H1 (cell line): ENCODE measurements at regions not wholly inside any gene's neighbourhood (a gene's known extent, or its start where the extent isn't known, plus 50 kb on each side); places are given as distances from the start of the nearest gene placed in this dataset.

Experiments used
- FOSL1 ChIP-seq: IDR thresholded peaks from 2 replicates; pipeline ENCODE4 v1.6.1; 2011; ENCODE audit warnings: mild to moderate bottlenecking, low read depth, low read length, moderate library complexity; ENCODE audit not compliant: insufficient read depth
- JUND ChIP-seq: IDR thresholded peaks from 2 replicates; pipeline ENCODE4 v1.6.1; 2011; ENCODE audit warnings: mild to moderate bottlenecking, improper control_type of control experiment, low read length
- NANOG ChIP-seq: IDR thresholded peaks from 2 replicates; pipeline ENCODE4 v1.6.1; 2011; ENCODE audit warnings: low read length, low read depth, mild to moderate bottlenecking, inconsistent platforms; ENCODE audit not compliant: insufficient read depth, poor library complexity, severe bottlenecking
- POLR2AphosphoS5 ChIP-seq: IDR thresholded peaks from 2 replicates; pipeline ENCODE4 v1.6.1; 2011; ENCODE audit warnings: low read depth, low read length
- SAP30 ChIP-seq: fragments of 300-600 bp; sonication (generic); IDR thresholded peaks from 2 replicates; pipeline ENCODE4 v1.7.1; 2012; ENCODE audit warnings: low read length, moderate library complexity, mild to moderate bottlenecking, inconsistent platforms; ENCODE audit not compliant: insufficient read depth, insufficient replicate concordance

DNA sequence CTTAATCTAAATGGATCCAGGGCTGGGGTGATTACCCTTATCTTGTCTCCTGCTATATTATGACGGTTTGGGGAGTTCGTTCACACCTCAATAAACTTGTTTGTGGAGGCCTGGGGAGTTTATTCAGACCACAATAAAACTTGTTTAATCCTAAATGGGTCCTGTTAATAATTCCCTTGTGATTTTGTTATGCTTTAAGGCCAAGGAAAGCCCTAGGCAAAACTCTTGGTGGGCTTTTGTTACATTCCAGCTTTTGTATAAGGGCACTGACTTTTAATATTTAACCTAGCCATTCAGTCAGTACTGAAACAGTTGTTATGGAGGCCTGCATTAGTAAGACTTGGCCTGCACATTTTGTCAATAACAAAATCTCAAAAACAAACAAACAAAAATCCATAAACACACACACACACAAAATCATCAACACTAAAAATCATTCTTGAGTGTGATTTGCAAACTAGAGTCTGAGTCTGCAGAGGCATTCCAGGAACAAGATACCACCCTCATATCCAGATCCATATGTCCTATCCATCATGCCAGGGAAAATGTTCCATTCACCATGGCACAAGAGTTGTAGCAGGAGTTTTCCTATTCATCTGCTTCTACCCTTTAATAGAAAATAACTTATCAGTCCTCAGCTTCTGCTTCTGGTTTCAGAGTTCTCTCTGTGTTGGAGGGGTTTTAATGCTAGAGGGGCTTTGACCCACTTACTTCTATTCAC lies 421.7 kb downstream of the AGTPBP1 start (continued):
- TF ChIP-seq NANOG = no peak
- TF ChIP-seq FOSL1 = no peak
- TF ChIP-seq POLR2AphosphoS5 = no peak
- TF ChIP-seq SAP30 = no peak
- TF ChIP-seq JUND = no peak
